Panc1 (cell line): ENCODE measurements at regions not wholly inside any gene's neighbourhood (a gene's known extent, or its start where the extent isn't known, plus 50 kb on each side); places are given as distances from the start of the nearest gene placed in this dataset.

Experiments
- POLR2AphosphoS5 ChIP-seq: IDR thresholded peaks from 2 replicates; pipeline ENCODE4 v1.6.1; 2012; ENCODE audit warnings: mild to moderate bottlenecking, low read depth, low read length, moderate library complexity
- SIN3A ChIP-seq: IDR thresholded peaks from 2 replicates; pipeline ENCODE4 v1.6.1; 2012; ENCODE audit warnings: low read depth, mild to moderate bottlenecking, low read length, moderate library complexity, borderline replicate concordance; ENCODE audit not compliant: insufficient read depth

GRCh38 chr13:72150502-72150901 lies 283.5 kb upstream of the DACH1 start:
- TF ChIP-seq SIN3A (no peak), POLR2AphosphoS5 (no peak)
